Astrocyte (in vitro differentiated cells and primary cell): ENCODE measurements at regions not wholly inside any gene's neighbourhood (a gene's known extent, or its start where the extent isn't known, plus 50 kb on each side); places are given as distances from the start of the nearest gene placed in this dataset.
"Not testable (repeated sequence)": the region's sequence is repeated elsewhere in the genome, so short reads cannot be mapped to it uniquely, and the experiment has no call there.

ENCODE experiments used
- CTCF ChIP-seq: IDR thresholded peaks from 2 replicates; pipeline ENCODE4 v1.5.1; 2011; ENCODE audit warnings: low read depth, mild to moderate bottlenecking, inconsistent platforms, low read length, moderate library complexity; ENCODE audit not compliant: insufficient read depth
- EZH2 ChIP-seq: IDR thresholded peaks from 2 replicates; pipeline ENCODE4 v1.6.1; 2012; ENCODE audit warnings: mild to moderate bottlenecking, low read length, inconsistent platforms; ENCODE audit not compliant: insufficient read depth

- peak; percentile 69 for TF ChIP-seq CTCF
- TF ChIP-seq EZH2, result not testable (repeated sequence)
Observed at GRCh38 chr12:34123092-34123491, 100.8 kb downstream of the ALG10 start.
